WTC11 (cell line): ENCODE measurements at regions not wholly inside any gene's neighbourhood (a gene's known extent, or its start where the extent isn't known, plus 50 kb on each side); places are given as distances from the start of the nearest gene placed in this dataset.

ENCODE experiments used
- ATAC-seq: fragments of 200-7000 bp; cut with Tn5 transposase; 2 replicates; pipeline ENCODE4 v1.10.0; 2021; ENCODE audit warnings: mild to moderate bottlenecking, moderate library complexity
- CTCF ChIA-PET: fragments of 300-600 bp; sonication (Branson Sonifier 250); formaldehyde crosslinking; loops from one replicate; lab custom pipeline; 2021; ENCODE audit warnings: antibody characterized with exemption; lab: Charles Lee
- POLR2A ChIA-PET: fragments of 350-600 bp; sonication (Branson Sonifier 250); formaldehyde crosslinking; loops from one replicate; lab custom pipeline; 2021; ENCODE audit warnings: antibody characterized with exemption; lab: Charles Lee
- DNase-seq: peaks from one replicate; pipeline ENCODE4 v3.0.0; 2021; ENCODE audit warnings: low spot score
- H3K27ac Mint-ChIP-seq: 2 replicates; pipeline ENCODE4 v1.8.0; 2021; ENCODE audit warnings: mixed read lengths
- H3K27me3 Mint-ChIP-seq: 2 replicates; pipeline ENCODE4 v1.8.0; 2021; ENCODE audit warnings: low read depth, mild to moderate bottlenecking, moderate library complexity, mixed read lengths
- H3K36me3 Mint-ChIP-seq: 2 replicates; pipeline ENCODE4 v1.8.0; 2021; ENCODE audit warnings: mixed read lengths
- H3K4me1 Mint-ChIP-seq: 2 replicates; pipeline ENCODE4 v1.8.0; 2022; ENCODE audit warnings: mixed read lengths
- H3K4me3 Mint-ChIP-seq: 2 replicates; pipeline ENCODE4 v1.8.0; 2021; ENCODE audit warnings: mild to moderate bottlenecking, moderate library complexity, mixed read lengths
- H3K9me3 Mint-ChIP-seq: 2 replicates; pipeline ENCODE4 v1.8.0; 2021; ENCODE audit warnings: mixed read lengths
- FOXJ3 ChIP-seq: sonication (generic); formaldehyde crosslinking; IDR thresholded peaks from 2 replicates; pipeline ENCODE4 v1.9.0; 2021; ENCODE audit warnings: missing genetic modification reagents, mild to moderate bottlenecking, borderline replicate concordance
- FOXK1 ChIP-seq: sonication (generic); formaldehyde crosslinking; IDR thresholded peaks from 2 replicates; pipeline ENCODE4 v1.8.0; 2022; ENCODE audit warnings: mild to moderate bottlenecking, moderate library complexity, missing genetic modification reagents
- GTF2I ChIP-seq: fragments of 250-450 bp; sonication (Bioruptor Pico); conservative IDR thresholded peaks from 2 replicates; pipeline ENCODE4 v1.4.0; 2021; ENCODE audit warnings: mild to moderate bottlenecking
- JUN ChIP-seq: sonication (generic); formaldehyde crosslinking; IDR thresholded peaks from 2 replicates; pipeline ENCODE4 v1.8.0; 2023; ENCODE audit warnings: mild to moderate bottlenecking, missing genetic modification reagents
- MYBL2 ChIP-seq: sonication (generic); formaldehyde crosslinking; IDR thresholded peaks from 2 replicates; pipeline ENCODE4 v1.8.1; 2023; ENCODE audit warnings: mild to moderate bottlenecking, moderate library complexity, missing genetic modification reagents
- NFATC4 ChIP-seq: fragments of 250-450 bp; sonication (Bioruptor Pico); IDR thresholded peaks from 2 replicates; pipeline ENCODE4 v1.9.0; 2021; ENCODE audit warnings: mild to moderate bottlenecking
- PRRX2 ChIP-seq: fragments of 250-450 bp; sonication (Bioruptor Pico); IDR thresholded peaks from 2 replicates; pipeline ENCODE4 v1.8.0; 2021; ENCODE audit warnings: mild to moderate bottlenecking
- SOX15 ChIP-seq: fragments of 250-450 bp; sonication (Bioruptor Pico); IDR thresholded peaks from 2 replicates; pipeline ENCODE4 v1.9.0; 2021; ENCODE audit warnings: mild to moderate bottlenecking
- TEAD1 ChIP-seq: sonication (generic); formaldehyde crosslinking; IDR thresholded peaks from 2 replicates; pipeline ENCODE4 v1.8.0; 2022; ENCODE audit warnings: mild to moderate bottlenecking, missing genetic modification reagents
- ZBTB21 ChIP-seq: sonication (generic); formaldehyde crosslinking; IDR thresholded peaks from 2 replicates; pipeline ENCODE4 v1.8.1; 2023; ENCODE audit warnings: mild to moderate bottlenecking, missing genetic modification reagents, borderline replicate concordance
- ZNF121 ChIP-seq: sonication (generic); formaldehyde crosslinking; IDR thresholded peaks from 2 replicates; pipeline ENCODE4 v1.8.0; 2023; ENCODE audit warnings: missing genetic modification reagents
- ZNF396 ChIP-seq: fragments of 250-450 bp; sonication (Bioruptor Pico); IDR thresholded peaks from 2 replicates; pipeline ENCODE4 v1.8.0; 2021; ENCODE audit warnings: mild to moderate bottlenecking, moderate library complexity, borderline replicate concordance
- TF ChIP-seq, protein P1 (sequence below): fragments of 250-450 bp; sonication (Bioruptor Pico); IDR thresholded peaks from 2 replicates; pipeline ENCODE4 v1.9.0; 2021; ENCODE audit warnings: mild to moderate bottlenecking
- TF ChIP-seq, protein P2 (sequence below): fragments of 250-450 bp; sonication (Bioruptor Pico); IDR thresholded peaks from 2 replicates; pipeline ENCODE4 v1.9.0; 2021; ENCODE audit warnings: mild to moderate bottlenecking
- TF ChIP-seq, protein P3 (sequence below): sonication (generic); formaldehyde crosslinking; conservative IDR thresholded peaks from 2 replicates; pipeline ENCODE4 v1.8.1; 2022; ENCODE audit warnings: mild to moderate bottlenecking, missing genetic modification reagents
- TF ChIP-seq, protein P4 (sequence below): sonication (generic); formaldehyde crosslinking; IDR thresholded peaks from 2 replicates; pipeline ENCODE4 v1.8.1; 2022; ENCODE audit warnings: mild to moderate bottlenecking, missing genetic modification reagents, moderate library complexity, borderline replicate concordance
- TF ChIP-seq, protein P5 (sequence below): sonication (generic); formaldehyde crosslinking; IDR thresholded peaks from 2 replicates; pipeline ENCODE4 v1.8.0; 2022; ENCODE audit warnings: mild to moderate bottlenecking, missing genetic modification reagents
- TF ChIP-seq, protein P6 (sequence below): sonication (generic); formaldehyde crosslinking; IDR thresholded peaks from 2 replicates; pipeline ENCODE4 v1.8.1; 2023; ENCODE audit warnings: mild to moderate bottlenecking, missing genetic modification reagents, moderate library complexity
- TF ChIP-seq, protein P7 (sequence below): sonication (generic); formaldehyde crosslinking; IDR thresholded peaks from 2 replicates; pipeline ENCODE4 v1.8.0; 2022; ENCODE audit warnings: mild to moderate bottlenecking, missing genetic modification reagents
- TF ChIP-seq, protein P8 (sequence below): sonication (generic); formaldehyde crosslinking; IDR thresholded peaks from 2 replicates; pipeline ENCODE4 v1.8.0; 2022; ENCODE audit warnings: mild to moderate bottlenecking, missing genetic modification reagents

DNA sequence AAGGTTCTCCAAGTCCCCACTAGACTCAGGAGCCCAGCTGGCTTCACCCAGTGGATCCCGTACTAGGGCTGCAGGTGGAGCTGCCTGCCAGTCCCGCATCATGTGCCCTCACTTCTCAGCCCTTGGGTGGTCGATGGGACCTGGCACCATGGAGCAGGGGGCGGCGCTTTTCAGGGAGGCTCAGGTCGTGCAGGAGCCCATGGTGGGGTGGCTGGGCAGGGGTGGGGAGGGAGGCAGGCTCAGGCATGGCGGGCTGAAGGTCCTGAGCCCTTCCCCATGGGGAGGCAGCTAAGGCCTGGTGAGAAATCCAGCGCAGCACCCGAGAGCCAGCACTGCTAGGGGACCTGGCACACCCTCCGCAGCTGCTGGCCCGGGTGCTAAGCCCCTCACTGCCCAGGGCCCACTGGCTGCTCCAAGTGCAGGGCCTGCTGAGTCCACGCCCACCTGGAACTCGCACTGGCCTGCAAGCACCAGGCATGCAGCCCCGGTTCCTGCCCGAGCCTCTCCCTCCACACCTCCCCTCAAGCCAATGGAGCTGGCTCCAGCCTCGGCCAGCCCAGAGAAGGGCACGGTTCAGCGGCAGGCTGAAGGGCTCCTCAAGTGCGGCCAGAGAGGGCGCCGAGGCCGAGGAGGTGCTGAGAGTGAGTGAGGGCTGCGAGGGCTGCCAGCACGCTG, 72.7 kb upstream of the SLIT2 start:
- Mint-ChIP-seq H3K4me3 (no peak overlapping the region), H3K27me3 (no peaks in the 10 kb centered on the region; the same call in 1 of the 2 replicates), H3K36me3 (peaks cover 4% of the 10 kb centered on the region; the same call in 1 of the 2 replicates), H3K9me3 (peaks cover 28% of the 10 kb centered on the region), H3K4me1 (no peaks in the 10 kb centered on the region), H3K27ac (no peak overlapping the region)
- ChIA-PET CTCF (interaction anchor here (0.9 kb wide), 1 partner anchor 69 kb away, joined by 4 read pairs; no protein-coding TSS in a partner anchor), POLR2A (no interaction called here)
- DNase-seq (peak; percentile 18), ATAC-seq (peak; percentile 56; the same call in 1 of the 2 replicates)
- TF ChIP-seq, protein P1, sequence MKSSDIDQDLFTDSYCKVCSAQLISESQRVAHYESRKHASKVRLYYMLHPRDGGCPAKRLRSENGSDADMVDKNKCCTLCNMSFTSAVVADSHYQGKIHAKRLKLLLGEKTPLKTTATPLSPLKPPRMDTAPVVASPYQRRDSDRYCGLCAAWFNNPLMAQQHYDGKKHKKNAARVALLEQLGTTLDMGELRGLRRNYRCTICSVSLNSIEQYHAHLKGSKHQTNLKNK (CRISPR knock-in tag), result no peak
- TF ChIP-seq FOXJ3 (CRISPR knock-in tag), result no peak
- TF ChIP-seq, protein P2, sequence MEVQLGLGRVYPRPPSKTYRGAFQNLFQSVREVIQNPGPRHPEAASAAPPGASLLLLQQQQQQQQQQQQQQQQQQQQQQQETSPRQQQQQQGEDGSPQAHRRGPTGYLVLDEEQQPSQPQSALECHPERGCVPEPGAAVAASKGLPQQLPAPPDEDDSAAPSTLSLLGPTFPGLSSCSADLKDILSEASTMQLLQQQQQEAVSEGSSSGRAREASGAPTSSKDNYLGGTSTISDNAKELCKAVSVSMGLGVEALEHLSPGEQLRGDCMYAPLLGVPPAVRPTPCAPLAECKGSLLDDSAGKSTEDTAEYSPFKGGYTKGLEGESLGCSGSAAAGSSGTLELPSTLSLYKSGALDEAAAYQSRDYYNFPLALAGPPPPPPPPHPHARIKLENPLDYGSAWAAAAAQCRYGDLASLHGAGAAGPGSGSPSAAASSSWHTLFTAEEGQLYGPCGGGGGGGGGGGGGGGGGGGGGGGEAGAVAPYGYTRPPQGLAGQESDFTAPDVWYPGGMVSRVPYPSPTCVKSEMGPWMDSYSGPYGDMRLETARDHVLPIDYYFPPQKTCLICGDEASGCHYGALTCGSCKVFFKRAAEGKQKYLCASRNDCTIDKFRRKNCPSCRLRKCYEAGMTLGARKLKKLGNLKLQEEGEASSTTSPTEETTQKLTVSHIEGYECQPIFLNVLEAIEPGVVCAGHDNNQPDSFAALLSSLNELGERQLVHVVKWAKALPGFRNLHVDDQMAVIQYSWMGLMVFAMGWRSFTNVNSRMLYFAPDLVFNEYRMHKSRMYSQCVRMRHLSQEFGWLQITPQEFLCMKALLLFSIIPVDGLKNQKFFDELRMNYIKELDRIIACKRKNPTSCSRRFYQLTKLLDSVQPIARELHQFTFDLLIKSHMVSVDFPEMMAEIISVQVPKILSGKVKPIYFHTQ (CRISPR knock-in tag), result no peak
- TF ChIP-seq FOXK1 (CRISPR knock-in tag), result no peak
- no peak for TF ChIP-seq ZBTB21
- no peak for TF ChIP-seq JUN (CRISPR knock-in tag)
- TF ChIP-seq ZNF396 (CRISPR knock-in tag), result no peak
- no peak for TF ChIP-seq TEAD1 (CRISPR knock-in tag)
- TF ChIP-seq ZNF121 (CRISPR knock-in tag), result no peak
- no peak for TF ChIP-seq NFATC4 (CRISPR knock-in tag)
- TF ChIP-seq, protein P3, sequence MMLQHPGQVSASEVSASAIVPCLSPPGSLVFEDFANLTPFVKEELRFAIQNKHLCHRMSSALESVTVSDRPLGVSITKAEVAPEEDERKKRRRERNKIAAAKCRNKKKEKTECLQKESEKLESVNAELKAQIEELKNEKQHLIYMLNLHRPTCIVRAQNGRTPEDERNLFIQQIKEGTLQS, result no peak
- TF ChIP-seq GTF2I (CRISPR knock-in tag), result no peak
- TF ChIP-seq, protein P4, sequence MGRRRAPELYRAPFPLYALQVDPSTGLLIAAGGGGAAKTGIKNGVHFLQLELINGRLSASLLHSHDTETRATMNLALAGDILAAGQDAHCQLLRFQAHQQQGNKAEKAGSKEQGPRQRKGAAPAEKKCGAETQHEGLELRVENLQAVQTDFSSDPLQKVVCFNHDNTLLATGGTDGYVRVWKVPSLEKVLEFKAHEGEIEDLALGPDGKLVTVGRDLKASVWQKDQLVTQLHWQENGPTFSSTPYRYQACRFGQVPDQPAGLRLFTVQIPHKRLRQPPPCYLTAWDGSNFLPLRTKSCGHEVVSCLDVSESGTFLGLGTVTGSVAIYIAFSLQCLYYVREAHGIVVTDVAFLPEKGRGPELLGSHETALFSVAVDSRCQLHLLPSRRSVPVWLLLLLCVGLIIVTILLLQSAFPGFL (CRISPR knock-in tag), result no peak
- TF ChIP-seq SOX15 (CRISPR knock-in tag), result no peak
- TF ChIP-seq, protein P5, sequence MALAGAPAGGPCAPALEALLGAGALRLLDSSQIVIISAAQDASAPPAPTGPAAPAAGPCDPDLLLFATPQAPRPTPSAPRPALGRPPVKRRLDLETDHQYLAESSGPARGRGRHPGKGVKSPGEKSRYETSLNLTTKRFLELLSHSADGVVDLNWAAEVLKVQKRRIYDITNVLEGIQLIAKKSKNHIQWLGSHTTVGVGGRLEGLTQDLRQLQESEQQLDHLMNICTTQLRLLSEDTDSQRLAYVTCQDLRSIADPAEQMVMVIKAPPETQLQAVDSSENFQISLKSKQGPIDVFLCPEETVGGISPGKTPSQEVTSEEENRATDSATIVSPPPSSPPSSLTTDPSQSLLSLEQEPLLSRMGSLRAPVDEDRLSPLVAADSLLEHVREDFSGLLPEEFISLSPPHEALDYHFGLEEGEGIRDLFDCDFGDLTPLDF (CRISPR knock-in tag), result no peak
- TF ChIP-seq PRRX2 (CRISPR knock-in tag), result no peak
- TF ChIP-seq, protein P6, sequence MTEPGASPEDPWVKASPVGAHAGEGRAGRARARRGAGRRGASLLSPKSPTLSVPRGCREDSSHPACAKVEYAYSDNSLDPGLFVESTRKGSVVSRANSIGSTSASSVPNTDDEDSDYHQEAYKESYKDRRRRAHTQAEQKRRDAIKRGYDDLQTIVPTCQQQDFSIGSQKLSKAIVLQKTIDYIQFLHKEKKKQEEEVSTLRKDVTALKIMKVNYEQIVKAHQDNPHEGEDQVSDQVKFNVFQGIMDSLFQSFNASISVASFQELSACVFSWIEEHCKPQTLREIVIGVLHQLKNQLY (CRISPR knock-in tag), result no peak
- TF ChIP-seq, protein P7, sequence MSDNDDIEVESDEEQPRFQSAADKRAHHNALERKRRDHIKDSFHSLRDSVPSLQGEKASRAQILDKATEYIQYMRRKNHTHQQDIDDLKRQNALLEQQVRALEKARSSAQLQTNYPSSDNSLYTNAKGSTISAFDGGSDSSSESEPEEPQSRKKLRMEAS (CRISPR knock-in tag), result no peak
- TF ChIP-seq MYBL2, result no peak
- TF ChIP-seq, protein P8, sequence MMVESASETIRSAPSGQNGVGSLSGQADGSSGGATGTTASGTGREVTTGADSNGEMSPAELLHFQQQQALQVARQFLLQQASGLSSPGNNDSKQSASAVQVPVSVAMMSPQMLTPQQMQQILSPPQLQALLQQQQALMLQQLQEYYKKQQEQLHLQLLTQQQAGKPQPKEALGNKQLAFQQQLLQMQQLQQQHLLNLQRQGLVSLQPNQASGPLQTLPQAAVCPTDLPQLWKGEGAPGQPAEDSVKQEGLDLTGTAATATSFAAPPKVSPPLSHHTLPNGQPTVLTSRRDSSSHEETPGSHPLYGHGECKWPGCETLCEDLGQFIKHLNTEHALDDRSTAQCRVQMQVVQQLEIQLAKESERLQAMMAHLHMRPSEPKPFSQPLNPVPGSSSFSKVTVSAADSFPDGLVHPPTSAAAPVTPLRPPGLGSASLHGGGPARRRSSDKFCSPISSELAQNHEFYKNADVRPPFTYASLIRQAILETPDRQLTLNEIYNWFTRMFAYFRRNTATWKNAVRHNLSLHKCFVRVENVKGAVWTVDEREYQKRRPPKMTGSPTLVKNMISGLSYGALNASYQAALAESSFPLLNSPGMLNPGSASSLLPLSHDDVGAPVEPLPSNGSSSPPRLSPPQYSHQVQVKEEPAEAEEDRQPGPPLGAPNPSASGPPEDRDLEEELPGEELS (CRISPR knock-in tag), result no peak
- TF ChIP-seq, all 79 proteins: peak for 0
